ENCODE measurements at regions not wholly inside any gene's neighbourhood (a gene's known extent, or its start where the extent isn't known, plus 50 kb on each side); places are given as distances from the start of the nearest gene placed in this dataset.

- H3K4me1 Mint-ChIP-seq, result no peaks in the 10 kb centered on the region
- no peaks in the 10 kb centered on the region for H3K27me3 Mint-ChIP-seq
- POLR2A ChIA-PET, result no interaction called here
- no peak overlapping the region for H3K4me3 Mint-ChIP-seq
- Histone ChIP-seq H3K36me3 (ENCODE audit: control insufficient read depth in 2 of 3, insufficient read depth in 3 of 3, low read length in 3 of 3) (no peaks in the 10 kb centered on the region), H3K4me3 (ENCODE audit: low read length) (no peak overlapping the region), H3K4me1 (ENCODE audit: control insufficient read depth in 2 of 2, insufficient read depth in 2 of 2, low read length in 2 of 2) (no peaks in the 10 kb centered on the region), H3K9me3 (ENCODE audit: control insufficient read depth in 2 of 3, low read length in 3 of 3) (no peaks in the 10 kb centered on the region), H3K27ac (ENCODE audit: low read depth, low read length) (no peak overlapping the region), H3K27me3 (ENCODE audit: control insufficient read depth in 2 of 2, insufficient read depth in 2 of 2, low read length in 2 of 2) (no peaks in the 10 kb centered on the region)
- CTCF ChIA-PET, result no interaction called here
- ATAC-seq (no peak), DNase-seq (no peak)
- H3K9me3 Mint-ChIP-seq, result peaks cover 0 to 11% (median 1%) of the 10 kb centered on the region in 11 donors
- intact Hi-C loops (cut with micrococcal nuclease), result no loop called here
- H3K27ac Mint-ChIP-seq, result no peak overlapping the region
- no peaks in the 10 kb centered on the region for H3K36me3 Mint-ChIP-seq
These were observed 363.6 kb upstream of the GRM3 start for GRCh38 chr7:86280150-86280549.

- CTCF ChIA-PET, result interaction anchor here (0.9 kb wide), 1 partner anchor 802 kb away, joined by 3 read pairs; no protein-coding TSS in a partner anchor
- ATAC-seq (no peak), DNase-seq (no peak)
- H3K27ac Mint-ChIP-seq, result no peak overlapping the region
- POLR2A ChIA-PET, result no interaction called here
- H3K27me3 Mint-ChIP-seq, result no peaks in the 10 kb centered on the region
- Histone ChIP-seq H3K4me1 (ENCODE audit: control insufficient read depth in 2 of 2, insufficient read depth in 2 of 2, low read length in 2 of 2) (no peaks in the 10 kb centered on the region), H3K4me3 (ENCODE audit: low read length) (no peak overlapping the region), H3K27ac (ENCODE audit: low read depth, low read length) (no peak overlapping the region), H3K27me3 (ENCODE audit: control insufficient read depth in 2 of 2, insufficient read depth in 2 of 2, low read length in 2 of 2) (no peaks in the 10 kb centered on the region), H3K9me3 (ENCODE audit: control insufficient read depth in 2 of 3, low read length in 3 of 3) (no peaks in the 10 kb centered on the region), H3K36me3 (ENCODE audit: control insufficient read depth in 2 of 3, insufficient read depth in 3 of 3, low read length in 3 of 3) (no peaks in the 10 kb centered on the region)
- H3K9me3 Mint-ChIP-seq, result peaks cover 0 to 17% (median 4%) of the 10 kb centered on the region in 11 donors
- intact Hi-C loops (cut with micrococcal nuclease), result no loop called here
- no peaks in the 10 kb centered on the region for H3K36me3 Mint-ChIP-seq
- H3K4me3 Mint-ChIP-seq, result no peak overlapping the region
- no peaks in the 10 kb centered on the region for H3K4me1 Mint-ChIP-seq
These were observed 380.9 kb upstream of the GRM3 start for GRCh38 chr7:86262781-86263180.

GRCh38 chr7:86257894-86258293 is 385.8 kb upstream of the GRM3 start:
- Mint-ChIP-seq H3K9me3 (peaks cover 0 to 24% (median 8%) of the 10 kb centered on the region in 11 donors), H3K4me3 (no peak overlapping the region), H3K27me3 (no peaks in the 10 kb centered on the region), H3K36me3 (no peaks in the 10 kb centered on the region), H3K27ac (no peak overlapping the region), H3K4me1 (no peaks in the 10 kb centered on the region)
- POLR2A ChIA-PET, result no interaction called here
- DNase-seq, result no peak
- ATAC-seq, result no peak
- CTCF ChIA-PET, result no interaction called here
- Histone ChIP-seq H3K27me3 (ENCODE audit: control insufficient read depth in 2 of 2, insufficient read depth in 2 of 2, low read length in 2 of 2) (no peaks in the 10 kb centered on the region), H3K36me3 (ENCODE audit: control insufficient read depth in 2 of 3, insufficient read depth in 3 of 3, low read length in 3 of 3) (no peaks in the 10 kb centered on the region), H3K27ac (ENCODE audit: low read depth, low read length) (no peak overlapping the region), H3K9me3 (ENCODE audit: control insufficient read depth in 2 of 3, low read length in 3 of 3) (no peaks in the 10 kb centered on the region), H3K4me3 (ENCODE audit: low read length) (no peak overlapping the region), H3K4me1 (ENCODE audit: control insufficient read depth in 2 of 2, insufficient read depth in 2 of 2, low read length in 2 of 2) (no peaks in the 10 kb centered on the region)
- intact Hi-C loops (cut with micrococcal nuclease), result no loop called here

- H3K4me3 Mint-ChIP-seq, result no peak overlapping the region
- no peak overlapping the region for H3K27ac Mint-ChIP-seq
- no peak overlapping the region for H3K4me3 ChIP-seq (ENCODE audit: low read length)
- ATAC-seq, result no peak
- H3K27me3 ChIP-seq (ENCODE audit: control insufficient read depth in 2 of 2, insufficient read depth in 2 of 2, low read length in 2 of 2), result no peaks in the 10 kb centered on the region
- H3K9me3 ChIP-seq (ENCODE audit: control insufficient read depth in 2 of 3, low read length in 3 of 3), result no peaks in the 10 kb centered on the region
- H3K4me1 Mint-ChIP-seq, result no peaks in the 10 kb centered on the region
- H3K27ac ChIP-seq (ENCODE audit: low read depth, low read length), result no peak overlapping the region
- POLR2A ChIA-PET, result no interaction called here
- no peak for DNase-seq
- peaks cover 2 to 30% (median 13%) of the 10 kb centered on the region in 11 donors for H3K9me3 Mint-ChIP-seq
- H3K4me1 ChIP-seq (ENCODE audit: control insufficient read depth in 2 of 2, insufficient read depth in 2 of 2, low read length in 2 of 2), result no peaks in the 10 kb centered on the region
- no peaks in the 10 kb centered on the region for H3K36me3 ChIP-seq (ENCODE audit: control insufficient read depth in 2 of 3, insufficient read depth in 3 of 3, low read length in 3 of 3)
- intact Hi-C loops (cut with micrococcal nuclease), result no loop called here
- CTCF ChIA-PET, result no interaction called here
- no peaks in the 10 kb centered on the region for H3K36me3 Mint-ChIP-seq
- no peaks in the 10 kb centered on the region for H3K27me3 Mint-ChIP-seq
These were observed 391.3 kb upstream of the GRM3 start for GRCh38 chr7:86252406-86252805.

GRCh38 chr7:86248977-86249376 is 394.7 kb upstream of the GRM3 start:
- Histone ChIP-seq H3K9me3 (ENCODE audit: control insufficient read depth in 2 of 3, low read length in 3 of 3) (no peaks in the 10 kb centered on the region), H3K27ac (ENCODE audit: low read depth, low read length) (no peak overlapping the region), H3K36me3 (ENCODE audit: control insufficient read depth in 2 of 3, insufficient read depth in 3 of 3, low read length in 3 of 3) (no peaks in the 10 kb centered on the region), H3K4me1 (ENCODE audit: control insufficient read depth in 2 of 2, insufficient read depth in 2 of 2, low read length in 2 of 2) (no peaks in the 10 kb centered on the region), H3K4me3 (ENCODE audit: low read length) (no peak overlapping the region), H3K27me3 (ENCODE audit: control insufficient read depth in 2 of 2, insufficient read depth in 2 of 2, low read length in 2 of 2) (no peaks in the 10 kb centered on the region)
- POLR2A ChIA-PET, result no interaction called here
- Mint-ChIP-seq H3K9me3 (peaks cover 0 to 30% (median 13%) of the 10 kb centered on the region in 11 donors), H3K36me3 (no peaks in the 10 kb centered on the region), H3K27ac (no peak overlapping the region), H3K4me1 (no peaks in the 10 kb centered on the region), H3K27me3 (no peaks in the 10 kb centered on the region), H3K4me3 (no peak overlapping the region)
- ATAC-seq, result no peak
- DNase-seq, result no peak
- intact Hi-C loops (cut with micrococcal nuclease), result no loop called here
- CTCF ChIA-PET, result no interaction called here

GRCh38 chr7:86243171-86243570 is 400.5 kb upstream of the GRM3 start:
- Histone ChIP-seq H3K9me3 (ENCODE audit: control insufficient read depth in 2 of 3, low read length in 3 of 3) (no peaks in the 10 kb centered on the region), H3K27me3 (ENCODE audit: control insufficient read depth in 2 of 2, insufficient read depth in 2 of 2, low read length in 2 of 2) (no peaks in the 10 kb centered on the region), H3K4me1 (ENCODE audit: control insufficient read depth in 2 of 2, insufficient read depth in 2 of 2, low read length in 2 of 2) (no peaks in the 10 kb centered on the region), H3K27ac (ENCODE audit: low read depth, low read length) (no peak overlapping the region), H3K4me3 (ENCODE audit: low read length) (no peak overlapping the region), H3K36me3 (ENCODE audit: control insufficient read depth in 2 of 3, insufficient read depth in 3 of 3, low read length in 3 of 3) (no peaks in the 10 kb centered on the region)
- no peaks in the 10 kb centered on the region for H3K27me3 Mint-ChIP-seq
- no peaks in the 10 kb centered on the region for H3K4me1 Mint-ChIP-seq
- no peak overlapping the region for H3K4me3 Mint-ChIP-seq
- no peak overlapping the region for H3K27ac Mint-ChIP-seq
- no peak for DNase-seq
- no peak for ATAC-seq
- H3K36me3 Mint-ChIP-seq, result no peaks in the 10 kb centered on the region
- ChIA-PET CTCF (no interaction called here), POLR2A (no interaction called here)
- intact Hi-C loops (cut with micrococcal nuclease), result no loop called here
- peaks cover 0 to 8% (median 2%) of the 10 kb centered on the region in 11 donors for H3K9me3 Mint-ChIP-seq

GRCh38 chr7:86226191-86226590 is 417.5 kb upstream of the GRM3 start:
- H3K4me3 Mint-ChIP-seq, result no peak overlapping the region
- POLR2A ChIA-PET, result no interaction called here
- CTCF ChIA-PET, result no interaction called here
- Histone ChIP-seq H3K9me3 (ENCODE audit: control insufficient read depth in 2 of 3, low read length in 3 of 3) (peaks cover 0 to 8% (median 0%) of the 10 kb centered on the region in 3 experiments), H3K4me1 (ENCODE audit: control insufficient read depth in 2 of 2, insufficient read depth in 2 of 2, low read length in 2 of 2) (no peaks in the 10 kb centered on the region), H3K36me3 (ENCODE audit: control insufficient read depth in 2 of 3, insufficient read depth in 3 of 3, low read length in 3 of 3) (no peaks in the 10 kb centered on the region), H3K4me3 (ENCODE audit: low read length) (no peak overlapping the region), H3K27me3 (ENCODE audit: control insufficient read depth in 2 of 2, insufficient read depth in 2 of 2, low read length in 2 of 2) (no peaks in the 10 kb centered on the region), H3K27ac (ENCODE audit: low read depth, low read length) (no peak overlapping the region)
- no peak for DNase-seq
- intact Hi-C loops (cut with micrococcal nuclease), result no loop called here
- H3K27ac Mint-ChIP-seq, result no peak overlapping the region
- H3K9me3 Mint-ChIP-seq, result peaks cover 5 to 32% (median 21%) of the 10 kb centered on the region in 11 donors
- H3K27me3 Mint-ChIP-seq, result no peaks in the 10 kb centered on the region
- peaks cover 0 to 5% (median 0%) of the 10 kb centered on the region in 5 donors for H3K36me3 Mint-ChIP-seq
- ATAC-seq, result no peak
- no peaks in the 10 kb centered on the region for H3K4me1 Mint-ChIP-seq

All from naive thymus-derived CD4-positive, alpha-beta T cell (primary cell).